HEK293 (cell line): ENCODE measurements at regions not wholly inside any gene's neighbourhood (a gene's known extent, or its start where the extent isn't known, plus 50 kb on each side); places are given as distances from the start of the nearest gene placed in this dataset.

Experiments
- CTCF ChIA-PET: fragments of 350-600 bp; formaldehyde crosslinking; extraction: SDS; loops from one replicate; lab custom pipeline; 2021; ENCODE audit warnings: antibody characterized with exemption; lab: Yijun Ruan, JAX
- POLR2A ChIA-PET: fragments of 300-600 bp; formaldehyde crosslinking; extraction: SDS; loops from one replicate; lab custom pipeline; 2020; ENCODE audit warnings: antibody characterized with exemption, inconsistent platforms; lab: Yijun Ruan, JAX
- H3K27ac ChIP-seq: fragments of 200-500 bp; sonication (Bioruptor generic); 2 replicates; pipeline ENCODE4 v1.5.1; 2014; ENCODE audit warnings: low read depth, low read length, control low read depth, inconsistent platforms; ENCODE audit errors: extremely low read depth
- H3K36me3 ChIP-seq, 2 experiments: fragments of 200-500 bp in 1 of 2; sonication (Bioruptor generic) in 1 of 2; 1 replicate in 1 of 2; 2 replicates in 1 of 2; pipeline ENCODE4 v1.5.1; 2014 to 2017; ENCODE audit warnings: inconsistent platforms in 2 of 2, low read length in 2 of 2; ENCODE audit not compliant: control insufficient read depth in 2 of 2, insufficient read depth in 1 of 2
- H3K4me1 ChIP-seq: fragments of 200-500 bp; sonication (Bioruptor generic); 2 replicates; pipeline ENCODE4 v1.5.1; 2014; ENCODE audit warnings: mild to moderate bottlenecking, low read length, inconsistent platforms; ENCODE audit not compliant: control insufficient read depth, insufficient read depth
- H3K4me3 ChIP-seq: 2 replicates; pipeline ENCODE4 v1.5.1; 2011; ENCODE audit warnings: low read depth, mild to moderate bottlenecking, control low read depth, low read length, moderate library complexity
- H3K9me3 ChIP-seq: fragments of 200-500 bp; sonication (Bioruptor generic); 2 replicates; pipeline ENCODE4 v1.5.1; 2014; ENCODE audit warnings: low read depth, low read length, inconsistent platforms; ENCODE audit not compliant: control insufficient read depth, insufficient read depth
- EGR2 ChIP-seq: fragments of 450-650 bp; formaldehyde crosslinking; IDR thresholded peaks from 2 replicates; pipeline ENCODE4 v1.5.1; 2016; ENCODE audit warnings: low read depth, missing biosample characterization, missing genetic modification characterization
- GLIS2 ChIP-seq: fragments of 450-650 bp; formaldehyde crosslinking; IDR thresholded peaks from 2 replicates; pipeline ENCODE4 v1.5.1; 2016; ENCODE audit warnings: missing biosample characterization, missing genetic modification characterization
- IKZF3 ChIP-seq: fragments of 450-650 bp; IDR thresholded peaks from 2 replicates; pipeline ENCODE4 v1.5.0; 2018; ENCODE audit warnings: missing biosample characterization, mild to moderate bottlenecking, missing genetic modification characterization, moderate library complexity
- REPIN1 ChIP-seq: fragments of 450-650 bp; formaldehyde crosslinking; IDR thresholded peaks from 2 replicates; pipeline ENCODE4 v1.5.1; 2017; ENCODE audit warnings: missing biosample characterization, missing genetic modification characterization, low read depth
- SCRT2 ChIP-seq: fragments of 450-650 bp; formaldehyde crosslinking; IDR thresholded peaks from 2 replicates; pipeline ENCODE4 v1.5.1; 2016; ENCODE audit warnings: missing biosample characterization, missing genetic modification characterization
- ZBTB17 ChIP-seq: fragments of 450-650 bp; formaldehyde crosslinking; IDR thresholded peaks from 2 replicates; pipeline ENCODE4 v1.5.1; 2016; ENCODE audit warnings: missing biosample characterization, missing genetic modification characterization
- ZBTB7A ChIP-seq: fragments of 450-650 bp; formaldehyde crosslinking; IDR thresholded peaks from 2 replicates; pipeline ENCODE4 v1.5.1; 2016; ENCODE audit warnings: low read depth, missing biosample characterization, missing genetic modification characterization
- ZNF155 ChIP-seq: fragments of 450-650 bp; formaldehyde crosslinking; IDR thresholded peaks from 2 replicates; pipeline ENCODE4 v1.5.1; 2016; ENCODE audit warnings: missing biosample characterization, missing genetic modification characterization
- ZNF670 ChIP-seq: fragments of 450-650 bp; formaldehyde crosslinking; IDR thresholded peaks from 2 replicates; pipeline ENCODE4 v1.5.1; 2016; ENCODE audit warnings: missing biosample characterization, missing genetic modification characterization, low read depth
- ZNF707 ChIP-seq: fragments of 450-650 bp; formaldehyde crosslinking; IDR thresholded peaks from 2 replicates; pipeline ENCODE4 v1.5.1; 2016; ENCODE audit warnings: missing biosample characterization, missing genetic modification characterization
- ZNF791 ChIP-seq: fragments of 450-650 bp; formaldehyde crosslinking; IDR thresholded peaks from 2 replicates; pipeline ENCODE4 v1.5.1; 2016; ENCODE audit warnings: missing biosample characterization, missing genetic modification characterization
- ZSCAN23 ChIP-seq: fragments of 450-650 bp; formaldehyde crosslinking; IDR thresholded peaks from 2 replicates; pipeline ENCODE4 v1.5.1; 2016; ENCODE audit warnings: missing biosample characterization, missing genetic modification characterization
- TF ChIP-seq, protein P1 (sequence below): fragments of 450-650 bp; formaldehyde crosslinking; conservative IDR thresholded peaks from 2 replicates; pipeline ENCODE4 v1.5.1; 2016; ENCODE audit warnings: low read depth, missing biosample characterization, missing genetic modification characterization
- TF ChIP-seq, protein P2 (sequence below): fragments of 450-650 bp; IDR thresholded peaks from 2 replicates; pipeline ENCODE4 v1.5.1; 2018; ENCODE audit warnings: missing biosample characterization, mild to moderate bottlenecking, missing genetic modification characterization
- TF ChIP-seq, protein P3 (sequence below): fragments of 450-650 bp; formaldehyde crosslinking; IDR thresholded peaks from 2 replicates; pipeline ENCODE4 v1.5.1; 2016; ENCODE audit warnings: missing biosample characterization, missing genetic modification characterization
- TF ChIP-seq, protein P4 (sequence below): fragments of 450-650 bp; formaldehyde crosslinking; IDR thresholded peaks from 2 replicates; pipeline ENCODE4 v1.5.1; 2017; ENCODE audit warnings: missing biosample characterization, mild to moderate bottlenecking, missing genetic modification characterization, moderate library complexity
- TF ChIP-seq, protein P5 (sequence below): fragments of 450-650 bp; formaldehyde crosslinking; IDR thresholded peaks from 2 replicates; pipeline ENCODE4 v1.5.1; 2016; ENCODE audit warnings: missing biosample characterization, missing genetic modification characterization
- TF ChIP-seq, protein P6 (sequence below): fragments of 450-650 bp; formaldehyde crosslinking; IDR thresholded peaks from 2 replicates; pipeline ENCODE4 v1.5.1; 2017; ENCODE audit warnings: missing biosample characterization, missing genetic modification characterization
- TF ChIP-seq, protein P7 (sequence below): fragments of 450-650 bp; formaldehyde crosslinking; IDR thresholded peaks from 2 replicates; pipeline ENCODE4 v1.5.1; 2016; ENCODE audit warnings: missing biosample characterization, missing genetic modification characterization, low read depth

DNA sequence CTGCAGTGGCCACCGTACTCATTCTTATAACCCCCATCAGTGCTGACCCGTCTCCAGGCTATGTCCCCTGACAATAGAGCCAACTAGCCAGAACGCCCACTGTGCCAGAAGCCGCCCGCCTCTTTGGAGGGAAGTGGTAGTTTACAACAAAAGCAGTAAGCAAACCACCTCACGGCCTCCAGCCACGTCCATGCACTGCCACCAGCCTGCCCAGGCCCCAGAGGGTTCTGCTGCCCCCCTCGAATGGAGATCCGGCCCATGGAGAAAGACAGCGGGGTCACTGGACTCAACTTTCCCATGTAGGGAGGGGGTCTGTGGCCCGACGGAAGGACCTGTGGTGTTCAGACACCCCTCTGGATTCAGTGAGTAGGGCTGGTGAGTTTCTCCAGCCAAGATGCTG lies 340.3 kb downstream of the CTTN start:
- CTCF ChIA-PET, result no interaction called here

DNA sequence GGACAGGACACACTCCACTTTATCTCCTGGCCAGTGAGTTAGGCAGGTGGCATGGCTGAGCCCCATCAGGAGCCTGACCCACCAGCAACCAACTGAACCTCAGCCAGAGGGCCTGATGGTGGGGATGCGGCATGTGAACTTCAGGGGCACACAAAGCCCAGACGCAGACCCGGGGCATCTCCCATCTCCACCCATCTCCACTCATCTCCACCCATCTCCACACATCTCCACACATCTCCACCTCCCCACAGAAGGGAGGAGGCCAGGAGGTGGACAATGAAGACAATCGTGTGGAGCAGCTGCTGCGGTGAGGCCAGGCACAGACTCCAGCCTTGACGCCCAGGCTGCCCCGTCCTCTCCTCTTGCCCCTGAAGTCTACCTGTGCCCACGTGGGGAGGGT lies 340.8 kb downstream of the CTTN start:
- Histone ChIP-seq H3K27ac (no peak overlapping the region), H3K4me1 (no peaks in the 10 kb centered on the region), H3K9me3 (no peaks in the 10 kb centered on the region), H3K36me3 (no peaks in the 10 kb centered on the region), H3K4me3 (no peak overlapping the region)
- TF ChIP-seq, protein P1, sequence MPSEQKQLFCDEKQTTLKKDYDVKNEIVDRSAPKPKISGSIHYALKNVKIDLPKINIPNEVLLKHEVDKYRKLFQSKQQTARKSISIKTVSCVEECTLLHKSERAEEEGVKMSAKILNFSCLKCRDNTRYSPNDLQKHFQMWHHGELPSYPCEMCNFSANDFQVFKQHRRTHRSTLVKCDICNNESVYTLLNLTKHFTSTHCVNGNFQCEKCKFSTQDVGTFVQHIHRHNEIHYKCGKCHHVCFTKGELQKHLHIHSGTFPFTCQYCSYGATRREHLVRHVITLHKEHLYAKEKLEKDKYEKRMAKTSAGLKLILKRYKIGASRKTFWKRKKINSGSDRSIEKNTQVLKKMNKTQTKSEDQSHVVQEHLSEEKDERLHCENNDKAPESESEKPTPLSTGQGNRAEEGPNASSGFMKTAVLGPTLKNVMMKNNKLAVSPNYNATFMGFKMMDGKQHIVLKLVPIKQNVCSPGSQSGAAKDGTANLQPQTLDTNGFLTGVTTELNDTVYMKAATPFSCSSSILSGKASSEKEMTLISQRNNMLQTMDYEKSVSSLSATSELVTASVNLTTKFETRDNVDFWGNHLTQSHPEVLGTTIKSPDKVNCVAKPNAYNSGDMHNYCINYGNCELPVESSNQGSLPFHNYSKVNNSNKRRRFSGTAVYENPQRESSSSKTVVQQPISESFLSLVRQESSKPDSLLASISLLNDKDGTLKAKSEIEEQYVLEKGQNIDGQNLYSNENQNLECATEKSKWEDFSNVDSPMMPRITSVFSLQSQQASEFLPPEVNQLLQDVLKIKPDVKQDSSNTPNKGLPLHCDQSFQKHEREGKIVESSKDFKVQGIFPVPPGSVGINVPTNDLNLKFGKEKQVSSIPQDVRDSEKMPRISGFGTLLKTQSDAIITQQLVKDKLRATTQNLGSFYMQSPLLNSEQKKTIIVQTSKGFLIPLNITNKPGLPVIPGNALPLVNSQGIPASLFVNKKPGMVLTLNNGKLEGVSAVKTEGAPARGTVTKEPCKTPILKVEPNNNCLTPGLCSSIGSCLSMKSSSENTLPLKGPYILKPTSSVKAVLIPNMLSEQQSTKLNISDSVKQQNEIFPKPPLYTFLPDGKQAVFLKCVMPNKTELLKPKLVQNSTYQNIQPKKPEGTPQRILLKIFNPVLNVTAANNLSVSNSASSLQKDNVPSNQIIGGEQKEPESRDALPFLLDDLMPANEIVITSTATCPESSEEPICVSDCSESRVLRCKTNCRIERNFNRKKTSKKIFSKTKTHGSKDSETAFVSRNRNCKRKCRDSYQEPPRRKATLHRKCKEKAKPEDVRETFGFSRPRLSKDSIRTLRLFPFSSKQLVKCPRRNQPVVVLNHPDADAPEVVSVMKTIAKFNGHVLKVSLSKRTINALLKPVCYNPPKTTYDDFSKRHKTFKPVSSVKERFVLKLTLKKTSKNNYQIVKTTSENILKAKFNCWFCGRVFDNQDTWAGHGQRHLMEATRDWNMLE (tag by site-specific recombination), result no peak
- TF ChIP-seq ZSCAN23 (no peak), ZNF707 (tag by site-specific recombination) (no peak), EGR2 (no peak), ZNF791 (tag by site-specific recombination) (no peak), ZNF155 (tag by site-specific recombination) (no peak), IKZF3 (no peak), ZBTB7A (tag by site-specific recombination) (no peak), ZNF670 (tag by site-specific recombination) (no peak)
- TF ChIP-seq, protein P2, sequence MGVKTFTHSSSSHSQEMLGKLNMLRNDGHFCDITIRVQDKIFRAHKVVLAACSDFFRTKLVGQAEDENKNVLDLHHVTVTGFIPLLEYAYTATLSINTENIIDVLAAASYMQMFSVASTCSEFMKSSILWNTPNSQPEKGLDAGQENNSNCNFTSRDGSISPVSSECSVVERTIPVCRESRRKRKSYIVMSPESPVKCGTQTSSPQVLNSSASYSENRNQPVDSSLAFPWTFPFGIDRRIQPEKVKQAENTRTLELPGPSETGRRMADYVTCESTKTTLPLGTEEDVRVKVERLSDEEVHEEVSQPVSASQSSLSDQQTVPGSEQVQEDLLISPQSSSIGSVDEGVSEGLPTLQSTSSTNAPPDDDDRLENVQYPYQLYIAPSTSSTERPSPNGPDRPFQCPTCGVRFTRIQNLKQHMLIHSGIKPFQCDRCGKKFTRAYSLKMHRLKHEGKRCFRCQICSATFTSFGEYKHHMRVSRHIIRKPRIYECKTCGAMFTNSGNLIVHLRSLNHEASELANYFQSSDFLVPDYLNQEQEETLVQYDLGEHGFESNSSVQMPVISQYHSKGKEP, result no peak
- POLR2A ChIA-PET, result no interaction called here
- CTCF ChIA-PET, result no interaction called here

More for the DNA sequence above, 340.3 kb downstream of the CTTN start:
- Histone ChIP-seq H3K4me1 (no peaks in the 10 kb centered on the region), H3K27ac (no peak overlapping the region), H3K9me3 (no peaks in the 10 kb centered on the region), H3K4me3 (no peak overlapping the region), H3K36me3 (no peaks in the 10 kb centered on the region)
- TF ChIP-seq, protein P3, sequence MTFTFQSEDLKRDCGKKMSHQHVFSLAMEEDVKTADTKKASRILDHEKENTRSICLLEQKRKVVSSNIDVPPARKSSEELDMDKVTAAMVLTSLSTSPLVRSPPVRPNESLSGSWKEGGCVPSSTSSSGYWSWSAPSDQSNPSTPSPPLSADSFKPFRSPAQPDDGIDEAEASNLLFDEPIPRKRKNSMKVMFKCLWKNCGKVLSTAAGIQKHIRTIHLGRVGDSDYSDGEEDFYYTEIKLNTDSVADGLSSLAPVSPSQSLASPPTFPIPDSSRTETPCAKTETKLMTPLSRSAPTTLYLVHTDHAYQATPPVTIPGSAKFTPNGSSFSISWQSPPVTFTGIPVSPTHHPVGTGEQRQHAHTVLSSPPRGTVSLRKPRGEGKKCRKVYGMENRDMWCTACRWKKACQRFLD, result no peak
- POLR2A ChIA-PET, result no interaction called here

DNA sequence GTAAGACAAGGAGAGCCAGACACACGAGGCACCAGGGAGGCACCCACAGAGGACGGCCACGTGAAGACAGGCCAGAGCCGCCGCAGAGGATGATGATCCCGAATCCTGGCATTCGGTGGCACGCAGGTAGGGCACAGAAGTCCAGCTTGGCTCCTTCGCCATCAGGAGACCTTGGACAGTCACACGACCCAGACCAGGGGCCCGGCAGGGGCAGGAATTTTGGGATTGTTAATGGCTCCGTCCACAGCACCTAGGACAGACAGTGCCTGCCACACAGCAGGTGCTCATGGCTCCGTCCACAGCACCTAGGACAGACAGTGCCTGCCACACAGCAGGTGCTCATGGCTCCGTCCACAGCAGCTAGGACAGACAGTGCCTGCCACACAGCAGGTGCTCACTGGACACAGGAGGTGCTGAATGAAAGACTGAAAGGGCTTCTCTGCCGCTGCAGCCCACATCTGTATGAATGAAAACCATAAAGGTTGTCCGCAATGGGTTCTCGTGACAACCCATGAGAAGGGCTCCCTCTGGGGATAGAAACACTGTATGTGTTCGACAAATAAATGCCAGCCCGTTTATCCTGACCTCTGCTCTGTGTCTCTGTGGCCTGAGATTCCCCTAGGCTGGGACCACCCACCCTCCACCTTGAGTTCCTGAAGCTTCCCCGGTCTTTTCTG lies 341.6 kb downstream of the CTTN start:
- H3K4me3 ChIP-seq, result no peak overlapping the region
- POLR2A ChIA-PET, result no interaction called here
- H3K27ac ChIP-seq, result no peak overlapping the region
- H3K9me3 ChIP-seq, result no peaks in the 10 kb centered on the region
- H3K4me1 ChIP-seq, result no peaks in the 10 kb centered on the region
- CTCF ChIA-PET, result no interaction called here
- H3K36me3 ChIP-seq, result no peaks in the 10 kb centered on the region
- TF ChIP-seq SCRT2 (tag by site-specific recombination) (no peak), GLIS2 (tag by site-specific recombination) (no peak), REPIN1 (no peak), ZBTB17 (tag by site-specific recombination) (no peak)
- TF ChIP-seq, protein P4, sequence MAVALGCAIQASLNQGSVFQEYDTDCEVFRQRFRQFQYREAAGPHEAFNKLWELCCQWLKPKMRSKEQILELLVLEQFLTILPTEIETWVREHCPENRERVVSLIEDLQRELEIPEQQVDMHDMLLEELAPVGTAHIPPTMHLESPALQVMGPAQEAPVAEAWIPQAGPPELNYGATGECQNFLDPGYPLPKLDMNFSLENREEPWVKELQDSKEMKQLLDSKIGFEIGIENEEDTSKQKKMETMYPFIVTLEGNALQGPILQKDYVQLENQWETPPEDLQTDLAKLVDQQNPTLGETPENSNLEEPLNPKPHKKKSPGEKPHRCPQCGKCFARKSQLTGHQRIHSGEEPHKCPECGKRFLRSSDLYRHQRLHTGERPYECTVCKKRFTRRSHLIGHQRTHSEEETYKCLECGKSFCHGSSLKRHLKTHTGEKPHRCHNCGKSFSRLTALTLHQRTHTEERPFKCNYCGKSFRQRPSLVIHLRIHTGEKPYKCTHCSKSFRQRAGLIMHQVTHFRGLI, result no peak
- TF ChIP-seq, protein P5, sequence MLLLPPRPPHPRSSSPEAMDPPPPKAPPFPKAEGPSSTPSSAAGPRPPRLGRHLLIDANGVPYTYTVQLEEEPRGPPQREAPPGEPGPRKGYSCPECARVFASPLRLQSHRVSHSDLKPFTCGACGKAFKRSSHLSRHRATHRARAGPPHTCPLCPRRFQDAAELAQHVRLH (tag by site-specific recombination), result no peak
- TF ChIP-seq, protein P6, sequence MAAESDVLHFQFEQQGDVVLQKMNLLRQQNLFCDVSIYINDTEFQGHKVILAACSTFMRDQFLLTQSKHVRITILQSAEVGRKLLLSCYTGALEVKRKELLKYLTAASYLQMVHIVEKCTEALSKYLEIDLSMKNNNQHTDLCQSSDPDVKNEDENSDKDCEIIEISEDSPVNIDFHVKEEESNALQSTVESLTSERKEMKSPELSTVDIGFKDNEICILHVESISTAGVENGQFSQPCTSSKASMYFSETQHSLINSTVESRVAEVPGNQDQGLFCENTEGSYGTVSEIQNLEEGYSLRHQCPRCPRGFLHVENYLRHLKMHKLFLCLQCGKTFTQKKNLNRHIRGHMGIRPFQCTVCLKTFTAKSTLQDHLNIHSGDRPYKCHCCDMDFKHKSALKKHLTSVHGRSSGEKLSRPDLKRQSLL (tag by site-specific recombination), result no peak
- TF ChIP-seq, protein P7, sequence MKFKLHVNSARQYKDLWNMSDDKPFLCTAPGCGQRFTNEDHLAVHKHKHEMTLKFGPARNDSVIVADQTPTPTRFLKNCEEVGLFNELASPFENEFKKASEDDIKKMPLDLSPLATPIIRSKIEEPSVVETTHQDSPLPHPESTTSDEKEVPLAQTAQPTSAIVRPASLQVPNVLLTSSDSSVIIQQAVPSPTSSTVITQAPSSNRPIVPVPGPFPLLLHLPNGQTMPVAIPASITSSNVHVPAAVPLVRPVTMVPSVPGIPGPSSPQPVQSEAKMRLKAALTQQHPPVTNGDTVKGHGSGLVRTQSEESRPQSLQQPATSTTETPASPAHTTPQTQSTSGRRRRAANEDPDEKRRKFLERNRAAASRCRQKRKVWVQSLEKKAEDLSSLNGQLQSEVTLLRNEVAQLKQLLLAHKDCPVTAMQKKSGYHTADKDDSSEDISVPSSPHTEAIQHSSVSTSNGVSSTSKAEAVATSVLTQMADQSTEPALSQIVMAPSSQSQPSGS (tag by site-specific recombination), result no peak
